B cell (primary cell): ENCODE measurements at regions not wholly inside any gene's neighbourhood (a gene's known extent, or its start where the extent isn't known, plus 50 kb on each side); places are given as distances from the start of the nearest gene placed in this dataset.

Experiments
- EZH2 ChIP-seq: IDR thresholded peaks from 2 replicates; pipeline ENCODE4 v1.6.1; 2012; ENCODE audit warnings: borderline replicate concordance, low read depth, mild to moderate bottlenecking, moderate library complexity, low read length; ENCODE audit not compliant: insufficient read depth, poor library complexity, severe bottlenecking
- TF ChIP-seq, protein P1 (sequence below): fragments of 200-600 bp; IDR thresholded peaks from one replicate; pipeline ENCODE4 v1.8.0; 2022; ENCODE audit warnings: antibody characterized with exemption, mild to moderate bottlenecking

- TF ChIP-seq, protein P1, sequence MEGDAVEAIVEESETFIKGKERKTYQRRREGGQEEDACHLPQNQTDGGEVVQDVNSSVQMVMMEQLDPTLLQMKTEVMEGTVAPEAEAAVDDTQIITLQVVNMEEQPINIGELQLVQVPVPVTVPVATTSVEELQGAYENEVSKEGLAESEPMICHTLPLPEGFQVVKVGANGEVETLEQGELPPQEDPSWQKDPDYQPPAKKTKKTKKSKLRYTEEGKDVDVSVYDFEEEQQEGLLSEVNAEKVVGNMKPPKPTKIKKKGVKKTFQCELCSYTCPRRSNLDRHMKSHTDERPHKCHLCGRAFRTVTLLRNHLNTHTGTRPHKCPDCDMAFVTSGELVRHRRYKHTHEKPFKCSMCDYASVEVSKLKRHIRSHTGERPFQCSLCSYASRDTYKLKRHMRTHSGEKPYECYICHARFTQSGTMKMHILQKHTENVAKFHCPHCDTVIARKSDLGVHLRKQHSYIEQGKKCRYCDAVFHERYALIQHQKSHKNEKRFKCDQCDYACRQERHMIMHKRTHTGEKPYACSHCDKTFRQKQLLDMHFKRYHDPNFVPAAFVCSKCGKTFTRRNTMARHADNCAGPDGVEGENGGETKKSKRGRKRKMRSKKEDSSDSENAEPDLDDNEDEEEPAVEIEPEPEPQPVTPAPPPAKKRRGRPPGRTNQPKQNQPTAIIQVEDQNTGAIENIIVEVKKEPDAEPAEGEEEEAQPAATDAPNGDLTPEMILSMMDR = no peak
- TF ChIP-seq EZH2 = no peak
These were observed 74.3 kb upstream of the PHACTR2 start for GRCh38 chr6:143603455-143603854.
